Keratinocyte (primary cell): ENCODE measurements at regions not wholly inside any gene's neighbourhood (a gene's known extent, or its start where the extent isn't known, plus 50 kb on each side); places are given as distances from the start of the nearest gene placed in this dataset.

ENCODE experiments used
- DNase-seq: peaks from one replicate; pipeline ENCODE4 v3.0.0-alpha.2; 2011; ENCODE audit warnings: low read depth, missing footprints, low spot score
- FAIRE-seq: peaks from 2 replicates; lab custom pipeline; 2011; peaks lifted over from hg19 to GRCh38; lab: Jason Lieb, UNC
- H2AFZ ChIP-seq: 2 replicates; pipeline ENCODE4 v1.6.0; 2012; ENCODE audit warnings: low read length, control low read depth, inconsistent platforms; ENCODE audit not compliant: control insufficient read depth
- H3K27ac ChIP-seq: 2 replicates; pipeline ENCODE4 v1.5.1; 2011; ENCODE audit warnings: low read length; ENCODE audit not compliant: control insufficient read depth, insufficient read depth
- H3K27me3 ChIP-seq: 3 replicates; pipeline ENCODE4 v1.6.0; 2011; ENCODE audit warnings: low read length; ENCODE audit not compliant: control insufficient read depth, insufficient read depth; ENCODE audit errors: extremely low read depth
- H3K36me3 ChIP-seq, 2 experiments: 2 replicates in 1 of 2; 3 replicates in 1 of 2; pipeline ENCODE4 v1.5.1; 2011; ENCODE audit warnings: low read length in 2 of 2, mild to moderate bottlenecking in 1 of 2; ENCODE audit not compliant: control insufficient read depth in 2 of 2, insufficient read depth in 2 of 2; ENCODE audit errors: extremely low read depth in 1 of 2
- H3K4me1 ChIP-seq: 3 replicates; pipeline ENCODE4 v1.5.1; 2011; ENCODE audit warnings: low read length; ENCODE audit not compliant: control insufficient read depth, insufficient read depth; ENCODE audit errors: extremely low read depth
- H3K4me2 ChIP-seq: 3 replicates; pipeline ENCODE4 v1.6.0; 2011; ENCODE audit warnings: low read depth, low read length; ENCODE audit not compliant: control insufficient read depth, insufficient read depth; ENCODE audit errors: extremely low read depth
- H3K4me3 ChIP-seq, 3 experiments: fragments of 200-600 bp in 1 of 3; sonication (generic) in 1 of 3; 2 replicates in 2 of 3; 3 replicates in 1 of 3; pipeline ENCODE4 v1.5.1; 2011 to 2016; ENCODE audit warnings: low read length in 3 of 3, mild to moderate bottlenecking in 3 of 3, control low read depth in 2 of 3, inconsistent platforms in 1 of 3, low read depth in 1 of 3, mixed read lengths in 1 of 3, mixed run types in 1 of 3, moderate library complexity in 1 of 3; ENCODE audit not compliant: control insufficient read depth in 2 of 3, insufficient read depth in 2 of 3; ENCODE audit errors: extremely low read depth in 1 of 3
- H3K79me2 ChIP-seq: 2 replicates; pipeline ENCODE4 v1.6.0; 2012; ENCODE audit warnings: low read length; ENCODE audit not compliant: control insufficient read depth, insufficient read depth
- H3K9ac ChIP-seq: 3 replicates; pipeline ENCODE4 v1.6.0; 2011; ENCODE audit warnings: low read length; ENCODE audit not compliant: control insufficient read depth, insufficient read depth; ENCODE audit errors: extremely low read depth
- H3K9me1 ChIP-seq: 3 replicates; pipeline ENCODE4 v1.6.0; 2011; ENCODE audit warnings: low read length; ENCODE audit not compliant: control insufficient read depth, insufficient read depth; ENCODE audit errors: extremely low read depth
- H3K9me3 ChIP-seq: 2 replicates; pipeline ENCODE4 v1.5.1; 2012; ENCODE audit warnings: low read depth, low read length; ENCODE audit not compliant: control insufficient read depth
- H4K20me1 ChIP-seq: 3 replicates; pipeline ENCODE4 v1.6.0; 2011; ENCODE audit warnings: low read length; ENCODE audit not compliant: control insufficient read depth, insufficient read depth; ENCODE audit errors: extremely low read depth
- CTCF ChIP-seq, 3 experiments: IDR thresholded peaks in 1 of 3; conservative IDR thresholded peaks in 1 of 3; optimal IDR thresholded peaks in 1 of 3; 2 replicates in 2 of 3; 3 replicates in 1 of 3; pipeline versions ENCODE3 to v1.5.1; 2011; ENCODE audit warnings: low read length in 3 of 3, mild to moderate bottlenecking in 3 of 3, moderate library complexity in 2 of 3, control low read depth in 1 of 3, inconsistent platforms in 1 of 3; ENCODE audit not compliant: insufficient read depth in 2 of 3; ENCODE audit errors: extremely low read depth in 1 of 3
- EZH2 ChIP-seq: IDR thresholded peaks from one replicate; pipeline ENCODE4 v1.6.1; 2012; ENCODE audit warnings: inconsistent platforms, mild to moderate bottlenecking, low read length, moderate library complexity
- dilution Hi-C: fragments of 300-500 bp; cut with MboI; formaldehyde crosslinking; loops from one replicate; pipeline ENCODE4 v1.7.0; 2020; ENCODE audit warnings: low sequenced_read_pairs; ENCODE audit not compliant: extremely low pct_ligation_motif_present

- TF ChIP-seq CTCF (optimal IDR thresholded peaks at IDR 0.05 in 1 of 3, IDR thresholded peaks at IDR 0.05 in 1 of 3, conservative IDR thresholded peaks at IDR 0.05 in 1 of 3; ENCODE audit: extremely low read depth in 1 of 3, insufficient read depth in 2 of 3, low read length in 3 of 3) = no peak
- TF ChIP-seq EZH2 = no peak
- Histone ChIP-seq H3K27ac (no peak overlapping the region), H3K9me1 (no peaks in the 10 kb centered on the region), H3K27me3 (peaks cover 2% of the 10 kb centered on the region), H3K36me3 (no peaks in the 10 kb centered on the region), H3K79me2 (no peaks in the 10 kb centered on the region), H3K4me1 (no peaks in the 10 kb centered on the region), H2AFZ (no peak overlapping the region), H3K9ac (no peak overlapping the region), H3K9me3 (no peaks in the 10 kb centered on the region), H3K4me2 (no peak overlapping the region), H3K4me3 (no peak overlapping the region), H4K20me1 (no peaks in the 10 kb centered on the region)
- dilution Hi-C loops = no loop called here
- DNase-seq (no peak), FAIRE-seq (no peak)
Measured at GRCh38 chr7:1349351-1349761, 109.9 kb downstream of the MICALL2 start.

- H3K79me2 ChIP-seq = no peaks in the 10 kb centered on the region
- no peak overlapping the region for H3K27ac ChIP-seq
- H3K9ac ChIP-seq = no peak overlapping the region
- FAIRE-seq = no peak
- no peaks in the 10 kb centered on the region for H3K9me1 ChIP-seq
- DNase-seq = no peak
- no peaks in the 10 kb centered on the region for H3K36me3 ChIP-seq
- dilution Hi-C loops = no loop called here
- peaks cover 14% of the 10 kb centered on the region for H3K27me3 ChIP-seq
- no peak overlapping the region for H2AFZ ChIP-seq
- H3K4me3 ChIP-seq = no peak overlapping the region
- H3K4me1 ChIP-seq = no peaks in the 10 kb centered on the region
- no peak overlapping the region for H3K4me2 ChIP-seq
- H3K9me3 ChIP-seq = no peaks in the 10 kb centered on the region
- no peaks in the 10 kb centered on the region for H4K20me1 ChIP-seq
- TF ChIP-seq CTCF (optimal IDR thresholded peaks at IDR 0.05 in 1 of 3, IDR thresholded peaks at IDR 0.05 in 1 of 3, conservative IDR thresholded peaks at IDR 0.05 in 1 of 3; ENCODE audit: extremely low read depth in 1 of 3, insufficient read depth in 2 of 3, low read length in 3 of 3) = no peak
- no peak for TF ChIP-seq EZH2
Measured at GRCh38 chr7:1351881-1352625, 107.2 kb downstream of the MICALL2 start.
